HepG2 (cell line): ENCODE measurements at regions not wholly inside any gene's neighbourhood (a gene's known extent, or its start where the extent isn't known, plus 50 kb on each side); places are given as distances from the start of the nearest gene placed in this dataset.

Experiments
- ATAC-seq: fragments of 200-7000 bp; cut with Tn5 transposase; 3 replicates; pipeline ENCODE4 v1.9.1; 2020; ENCODE audit warnings: mild to moderate bottlenecking, moderate library complexity
- BruUV-seq: library from RNA; stranded (reverse); fragments of 400-500 nt; replicated peaks from 2 replicates; lab custom pipeline; 2021; lab: Mats Ljungman, UMichigan
- CTCF ChIA-PET: fragments of 300-600 bp; formaldehyde crosslinking; extraction: SDS; loops from one replicate; lab custom pipeline; 2021; ENCODE audit warnings: low total read pairs, inconsistent platforms, low intra/inter-chr PET ratio; lab: Yijun Ruan, JAX
- POLR2A ChIA-PET: fragments of 350-600 bp; sonication (Branson Sonifier 250); formaldehyde crosslinking; loops from one replicate; lab custom pipeline; 2020; ENCODE audit warnings: antibody characterized with exemption, inconsistent platforms; lab: Yijun Ruan, JAX
- DNase-seq: peaks from one replicate; pipeline ENCODE4 v3.0.0-alpha.2; 2015; ENCODE audit warnings: low spot score
- FAIRE-seq: peaks from 3 replicates; lab custom pipeline; 2011; peaks lifted over from hg19 to GRCh38; lab: Jason Lieb, UNC
- H2AFZ ChIP-seq: one replicate; pipeline ENCODE4 v1.6.1; 2011; ENCODE audit warnings: low read length, inconsistent platforms
- H3K27ac ChIP-seq: fragments of 300-600 bp; 3 replicates; pipeline ENCODE4 v1.8.0; 2011; ENCODE audit warnings: mixed run types, mild to moderate bottlenecking, mixed read lengths, low read length, inconsistent platforms; ENCODE audit not compliant: insufficient read depth; ENCODE audit errors: extremely low read length
- H3K27me3 ChIP-seq, 2 experiments: fragments of 200-600 bp in 1 of 2; 2 replicates in 1 of 2; 3 replicates in 1 of 2; pipeline versions ENCODE4 v1.6.0 to v1.8.0; 2011; ENCODE audit warnings: low read length in 2 of 2, mild to moderate bottlenecking in 2 of 2, moderate library complexity in 2 of 2, inconsistent platforms in 1 of 2; ENCODE audit not compliant: insufficient read depth in 2 of 2, control insufficient read depth in 1 of 2
- H3K36me3 ChIP-seq, 2 experiments: fragments of 200-600 bp in 1 of 2; replicated peaks in 1 of 2; 2 replicates in 1 of 2; 3 replicates in 1 of 2; pipeline versions ENCODE4 v1.5.1 to v1.8.0; 2011; ENCODE audit warnings: low read length in 2 of 2, inconsistent platforms in 1 of 2; ENCODE audit not compliant: insufficient read depth in 2 of 2, control insufficient read depth in 1 of 2
- H3K4me1 ChIP-seq: 2 replicates; pipeline ENCODE4 v1.5.1; 2012; ENCODE audit warnings: low read length, inconsistent platforms; ENCODE audit not compliant: insufficient read depth
- H3K4me2 ChIP-seq: 2 replicates; pipeline ENCODE4 v1.6.0; 2011; ENCODE audit warnings: low read depth, low read length, inconsistent platforms
- H3K4me3 ChIP-seq, 3 experiments: fragments of 200-600 bp in 1 of 3; sonication (generic), shearing (Covaris generic) in 1 of 3; replicated peaks in 1 of 3; 2 replicates each; pipeline ENCODE4 v1.5.1; 2011 to 2016; ENCODE audit warnings: low read length in 3 of 3, inconsistent platforms in 2 of 3, low read depth in 2 of 3, mild to moderate bottlenecking in 2 of 3, control low read depth in 1 of 3, mixed read lengths in 1 of 3; ENCODE audit not compliant: insufficient read depth in 1 of 3
- H3K79me2 ChIP-seq: one replicate; pipeline ENCODE4 v1.6.1; 2011; ENCODE audit warnings: low read length, inconsistent platforms; ENCODE audit not compliant: insufficient read depth
- H3K9ac ChIP-seq: 2 replicates; pipeline ENCODE4 v1.6.0; 2011; ENCODE audit warnings: mild to moderate bottlenecking, low read depth, low read length, inconsistent platforms; ENCODE audit not compliant: insufficient read depth
- H3K9me3 ChIP-seq: 2 replicates; pipeline ENCODE4 v1.5.1; 2012; ENCODE audit warnings: mild to moderate bottlenecking, low read length
- H4K20me1 ChIP-seq: 2 replicates; pipeline ENCODE4 v1.6.0; 2011; ENCODE audit warnings: inconsistent platforms, mild to moderate bottlenecking, low read length, moderate library complexity; ENCODE audit not compliant: insufficient read depth
- BHLHE40 ChIP-seq: IDR thresholded peaks from 2 replicates; pipeline ENCODE4 v1.6.1; 2011; ENCODE audit warnings: low read length, improper control_type of control experiment
- CENPT ChIP-seq: sonication (generic); formaldehyde crosslinking; IDR thresholded peaks from 2 replicates; pipeline ENCODE4 v1.8.0; 2022; ENCODE audit warnings: low read depth, mild to moderate bottlenecking, moderate library complexity, missing genetic modification reagents
- CHD2 ChIP-seq: IDR thresholded peaks from 2 replicates; pipeline ENCODE4 v1.6.1; 2011; ENCODE audit warnings: low read depth, low read length, improper control_type of control experiment
- HDAC6 ChIP-seq: fragments of 200-600 bp; sonication (generic); IDR thresholded peaks from 2 replicates; pipeline ENCODE4 v1.7.0; 2017; ENCODE audit warnings: mild to moderate bottlenecking, antibody characterized with exemption, low read length, low read depth
- JUN ChIP-seq: sonication (generic); formaldehyde crosslinking; IDR thresholded peaks from 2 replicates; pipeline ENCODE4 v1.4.0; 2020; ENCODE audit warnings: mild to moderate bottlenecking, missing genetic modification reagents
- MAFF ChIP-seq: IDR thresholded peaks from 2 replicates; pipeline ENCODE4 v1.6.1; 2011; ENCODE audit warnings: low read depth, low read length, improper control_type of control experiment
- NFE2 ChIP-seq: sonication (generic); formaldehyde crosslinking; IDR thresholded peaks from 2 replicates; pipeline ENCODE4 v1.4.0; 2020; ENCODE audit warnings: missing genetic modification reagents
- NR2F2 ChIP-seq: IDR thresholded peaks from 2 replicates; pipeline ENCODE4 v1.6.1; 2012; ENCODE audit warnings: low read depth, inconsistent platforms, borderline replicate concordance
- REXO4 ChIP-seq: sonication (generic); formaldehyde crosslinking; IDR thresholded peaks from 2 replicates; pipeline ENCODE4 v1.8.0; 2022; ENCODE audit warnings: missing genetic modification reagents, mild to moderate bottlenecking, borderline replicate concordance
- SCMH1 ChIP-seq: sonication (generic); formaldehyde crosslinking; IDR thresholded peaks from 2 replicates; pipeline ENCODE4 v1.9.0; 2021; ENCODE audit warnings: missing genetic modification reagents, mild to moderate bottlenecking, borderline replicate concordance
- SIX4 ChIP-seq: sonication (generic); formaldehyde crosslinking; IDR thresholded peaks from 2 replicates; pipeline ENCODE4 v1.4.0; 2020; ENCODE audit warnings: missing genetic modification reagents
- THAP7 ChIP-seq: sonication (generic); formaldehyde crosslinking; IDR thresholded peaks from 2 replicates; pipeline ENCODE4 v1.8.1; 2023; ENCODE audit warnings: mild to moderate bottlenecking, missing genetic modification reagents
- ZBTB3 ChIP-seq: sonication (generic); formaldehyde crosslinking; IDR thresholded peaks from 2 replicates; pipeline ENCODE4 v1.4.0; 2020; ENCODE audit warnings: low read depth, mild to moderate bottlenecking, moderate library complexity, missing genetic modification reagents, borderline replicate concordance
- ZNF12 ChIP-seq: sonication (generic); formaldehyde crosslinking; IDR thresholded peaks from 2 replicates; pipeline ENCODE4 v1.5.0; 2020; ENCODE audit warnings: missing genetic modification reagents
- ZNF282 ChIP-seq: fragments of 450-650 bp; IDR thresholded peaks from 2 replicates; pipeline ENCODE4 v1.6.1; 2018; ENCODE audit not compliant: partially characterized antibody
- ZNF510 ChIP-seq: sonication (generic); formaldehyde crosslinking; IDR thresholded peaks from 2 replicates; pipeline ENCODE4 v1.4.0; 2020; ENCODE audit warnings: low read depth, mild to moderate bottlenecking, missing genetic modification reagents
- ZNF720 ChIP-seq: sonication (generic); formaldehyde crosslinking; IDR thresholded peaks from 2 replicates; pipeline ENCODE4 v1.4.0; 2020; ENCODE audit warnings: missing genetic modification reagents
- ZSCAN20 ChIP-seq: sonication (generic); formaldehyde crosslinking; IDR thresholded peaks from 2 replicates; pipeline ENCODE4 v1.4.0; 2020; ENCODE audit warnings: missing genetic modification reagents, mild to moderate bottlenecking, borderline replicate concordance
- WGBS: methylation state at CpG from one replicate; pipeline ENCODE4 v1.1.6; 2017; ENCODE audit warnings: low lambda C conversion rate; 5-methylcytosine and 5-hydroxymethylcytosine counted together
- in situ Hi-C: cut with HindIII; loops from 2 replicates; pipeline ENCODE4 v1.10.0; 2017; ENCODE audit warnings: low pct_unique_long_range_greater_than_20kb; ENCODE audit not compliant: extremely low pct_ligation_motif_present
- intact Hi-C: fragments of 100-400 bp; cut with micrococcal nuclease; formaldehyde crosslinking; loops from one replicate; pipeline ENCODE4 v1.10.0; 2022; ENCODE audit not compliant: unreplicated experiment
- TF ChIP-seq, protein P1 (sequence below): sonication (generic); formaldehyde crosslinking; IDR thresholded peaks from 2 replicates; pipeline ENCODE4 v1.9.0; 2021; ENCODE audit warnings: mild to moderate bottlenecking, missing genetic modification reagents

DNA sequence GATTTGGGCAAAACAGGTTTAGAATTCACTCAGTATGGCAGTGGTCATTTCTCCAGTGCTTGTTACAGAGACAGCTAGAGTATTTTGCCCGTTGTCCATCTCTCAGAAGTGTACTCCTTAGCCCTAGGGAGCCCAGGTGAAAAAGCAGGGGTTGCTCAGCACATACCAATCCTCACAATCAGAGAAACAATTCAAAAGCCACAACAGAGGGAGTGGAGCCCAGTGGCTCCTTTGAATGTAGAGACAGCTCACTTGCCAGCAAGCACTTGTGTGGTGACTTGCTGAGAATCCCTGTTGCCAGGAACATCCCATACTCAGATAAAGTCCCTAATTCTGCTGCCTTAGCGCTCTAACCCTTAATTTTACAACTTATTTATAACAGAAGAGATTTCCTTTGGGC is 1488.3 kb downstream of the RPA4 start:
- WGBS = no CpG with 5 or more reads among the region's 2 CpGs
- in situ Hi-C loops = no loop called here
- FAIRE-seq (no peak), DNase-seq (no peak), ATAC-seq (no peak)
- no peak overlapping the region for H2AFZ ChIP-seq
- no peaks in the 10 kb centered on the region for H3K36me3 ChIP-seq
- H3K79me2 ChIP-seq = no peaks in the 10 kb centered on the region
- no peaks in the 10 kb centered on the region for H3K4me1 ChIP-seq
- H3K27me3 ChIP-seq = no peaks in the 10 kb centered on the region
- intact Hi-C loops = no loop called here
- TF ChIP-seq NR2F2 (no peak), ZNF510 (CRISPR knock-in tag) (no peak), MAFF (no peak), ZNF282 (no peak), SIX4 (CRISPR knock-in tag) (no peak), ZBTB3 (CRISPR knock-in tag) (no peak), CHD2 (no peak), BHLHE40 (no peak), ZNF720 (no peak), JUN (CRISPR knock-in tag) (no peak), CENPT (CRISPR knock-in tag) (no peak), SCMH1 (CRISPR knock-in tag) (no peak), ZSCAN20 (CRISPR knock-in tag) (no peak), REXO4 (CRISPR knock-in tag) (no peak), THAP7 (CRISPR knock-in tag) (no peak), ZNF12 (CRISPR knock-in tag) (no peak), HDAC6 (no peak), NFE2 (CRISPR knock-in tag) (no peak)
- TF ChIP-seq, protein P1, sequence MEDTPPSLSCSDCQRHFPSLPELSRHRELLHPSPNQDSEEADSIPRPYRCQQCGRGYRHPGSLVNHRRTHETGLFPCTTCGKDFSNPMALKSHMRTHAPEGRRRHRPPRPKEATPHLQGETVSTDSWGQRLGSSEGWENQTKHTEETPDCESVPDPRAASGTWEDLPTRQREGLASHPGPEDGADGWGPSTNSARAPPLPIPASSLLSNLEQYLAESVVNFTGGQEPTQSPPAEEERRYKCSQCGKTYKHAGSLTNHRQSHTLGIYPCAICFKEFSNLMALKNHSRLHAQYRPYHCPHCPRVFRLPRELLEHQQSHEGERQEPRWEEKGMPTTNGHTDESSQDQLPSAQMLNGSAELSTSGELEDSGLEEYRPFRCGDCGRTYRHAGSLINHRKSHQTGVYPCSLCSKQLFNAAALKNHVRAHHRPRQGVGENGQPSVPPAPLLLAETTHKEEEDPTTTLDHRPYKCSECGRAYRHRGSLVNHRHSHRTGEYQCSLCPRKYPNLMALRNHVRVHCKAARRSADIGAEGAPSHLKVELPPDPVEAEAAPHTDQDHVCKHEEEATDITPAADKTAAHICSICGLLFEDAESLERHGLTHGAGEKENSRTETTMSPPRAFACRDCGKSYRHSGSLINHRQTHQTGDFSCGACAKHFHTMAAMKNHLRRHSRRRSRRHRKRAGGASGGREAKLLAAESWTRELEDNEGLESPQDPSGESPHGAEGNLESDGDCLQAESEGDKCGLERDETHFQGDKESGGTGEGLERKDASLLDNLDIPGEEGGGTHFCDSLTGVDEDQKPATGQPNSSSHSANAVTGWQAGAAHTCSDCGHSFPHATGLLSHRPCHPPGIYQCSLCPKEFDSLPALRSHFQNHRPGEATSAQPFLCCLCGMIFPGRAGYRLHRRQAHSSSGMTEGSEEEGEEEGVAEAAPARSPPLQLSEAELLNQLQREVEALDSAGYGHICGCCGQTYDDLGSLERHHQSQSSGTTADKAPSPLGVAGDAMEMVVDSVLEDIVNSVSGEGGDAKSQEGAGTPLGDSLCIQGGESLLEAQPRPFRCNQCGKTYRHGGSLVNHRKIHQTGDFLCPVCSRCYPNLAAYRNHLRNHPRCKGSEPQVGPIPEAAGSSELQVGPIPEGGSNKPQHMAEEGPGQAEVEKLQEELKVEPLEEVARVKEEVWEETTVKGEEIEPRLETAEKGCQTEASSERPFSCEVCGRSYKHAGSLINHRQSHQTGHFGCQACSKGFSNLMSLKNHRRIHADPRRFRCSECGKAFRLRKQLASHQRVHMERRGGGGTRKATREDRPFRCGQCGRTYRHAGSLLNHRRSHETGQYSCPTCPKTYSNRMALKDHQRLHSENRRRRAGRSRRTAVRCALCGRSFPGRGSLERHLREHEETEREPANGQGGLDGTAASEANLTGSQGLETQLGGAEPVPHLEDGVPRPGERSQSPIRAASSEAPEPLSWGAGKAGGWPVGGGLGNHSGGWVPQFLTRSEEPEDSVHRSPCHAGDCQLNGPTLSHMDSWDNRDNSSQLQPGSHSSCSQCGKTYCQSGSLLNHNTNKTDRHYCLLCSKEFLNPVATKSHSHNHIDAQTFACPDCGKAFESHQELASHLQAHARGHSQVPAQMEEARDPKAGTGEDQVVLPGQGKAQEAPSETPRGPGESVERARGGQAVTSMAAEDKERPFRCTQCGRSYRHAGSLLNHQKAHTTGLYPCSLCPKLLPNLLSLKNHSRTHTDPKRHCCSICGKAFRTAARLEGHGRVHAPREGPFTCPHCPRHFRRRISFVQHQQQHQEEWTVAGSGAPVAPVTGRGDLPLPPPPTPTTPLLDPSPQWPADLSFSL (CRISPR knock-in tag) = no peak
- H3K4me2 ChIP-seq = no peak overlapping the region
- no peak overlapping the region for H3K27ac ChIP-seq
- no peaks in the 10 kb centered on the region for H3K9me3 ChIP-seq
- POLR2A ChIA-PET = no interaction called here
- H3K9ac ChIP-seq = no peak overlapping the region
- H3K4me3 ChIP-seq = no peak overlapping the region
- no TSS peak for BruUV-seq
- H4K20me1 ChIP-seq = no peaks in the 10 kb centered on the region
- CTCF ChIA-PET = no interaction called here
